HepG2 (cell line): ENCODE measurements at regions not wholly inside any gene's neighbourhood (a gene's known extent, or its start where the extent isn't known, plus 50 kb on each side); places are given as distances from the start of the nearest gene placed in this dataset.

ENCODE experiments used
- CBFB ChIP-seq: sonication (generic); formaldehyde crosslinking; IDR thresholded peaks from 2 replicates; pipeline ENCODE4 v1.4.0; 2020; ENCODE audit warnings: missing genetic modification reagents
- CHCHD3 ChIP-seq: sonication (generic); formaldehyde crosslinking; IDR thresholded peaks from 2 replicates; pipeline ENCODE4 v1.8.0; 2022; ENCODE audit warnings: mild to moderate bottlenecking, missing genetic modification reagents, moderate library complexity
- DMAP1 ChIP-seq: IDR thresholded peaks from 2 replicates; pipeline ENCODE4 v1.6.1; 2016
- FIP1L1 ChIP-seq: fragments of 200-400 bp; formaldehyde crosslinking; IDR thresholded peaks from 2 replicates; pipeline ENCODE4 v1.6.1; 2018; ENCODE audit warnings: low read depth, mild to moderate bottlenecking, low read length, moderate library complexity, borderline replicate concordance; ENCODE audit not compliant: insufficient read depth
- FOXP1 ChIP-seq, 2 experiments: fragments of 450-650 bp in 1 of 2; IDR thresholded peaks; 2 replicates each; pipeline ENCODE4 v1.6.1; 2017 to 2018; ENCODE audit warnings: antibody characterized with exemption in 1 of 2
- HIVEP1 ChIP-seq: sonication (generic); formaldehyde crosslinking; IDR thresholded peaks from 2 replicates; pipeline ENCODE4 v1.4.0; 2020; ENCODE audit warnings: mild to moderate bottlenecking, missing genetic modification reagents
- KLF13 ChIP-seq: sonication (generic); formaldehyde crosslinking; IDR thresholded peaks from 2 replicates; pipeline ENCODE4 v1.4.0; 2020; ENCODE audit warnings: mild to moderate bottlenecking, missing genetic modification reagents
- NCOA1 ChIP-seq: sonication (generic); formaldehyde crosslinking; IDR thresholded peaks from 2 replicates; pipeline ENCODE4 v1.9.0; 2021; ENCODE audit warnings: missing genetic modification reagents
- RAD51 ChIP-seq: fragments of 450-650 bp; IDR thresholded peaks from 2 replicates; pipeline ENCODE4 v1.6.1; 2016; ENCODE audit warnings: borderline replicate concordance
- SOX5 ChIP-seq: IDR thresholded peaks from 2 replicates; pipeline ENCODE4 v1.6.1; 2016; ENCODE audit warnings: borderline replicate concordance
- SP2 ChIP-seq: sonication (generic); formaldehyde crosslinking; IDR thresholded peaks from 2 replicates; pipeline ENCODE4 v1.5.1; 2020; ENCODE audit warnings: mild to moderate bottlenecking, missing genetic modification reagents
- TCF7L2 ChIP-seq: IDR thresholded peaks from 2 replicates; pipeline ENCODE4 v1.6.1; 2011; ENCODE audit warnings: mild to moderate bottlenecking, low read depth, low read length, moderate library complexity
- ZBTB7A ChIP-seq: sonication (generic); formaldehyde crosslinking; IDR thresholded peaks from 2 replicates; pipeline ENCODE4 v1.8.0; 2022; ENCODE audit warnings: mild to moderate bottlenecking, missing genetic modification reagents
- ZFY ChIP-seq: sonication (generic); formaldehyde crosslinking; IDR thresholded peaks from 2 replicates; pipeline ENCODE4 v1.4.0; 2020; ENCODE audit warnings: missing genetic modification reagents
- ZNF205 ChIP-seq: IDR thresholded peaks from 2 replicates; pipeline ENCODE4 v1.6.1; 2018; ENCODE audit warnings: missing biosample characterization, missing genetic modification reagents
- ZNF3 ChIP-seq: IDR thresholded peaks from 2 replicates; pipeline ENCODE4 v1.7.0; 2017; ENCODE audit warnings: inconsistent platforms
- ZNF333 ChIP-seq: sonication (generic); formaldehyde crosslinking; IDR thresholded peaks from 2 replicates; pipeline ENCODE4 v1.4.0; 2020; ENCODE audit warnings: mild to moderate bottlenecking, missing genetic modification reagents, borderline replicate concordance
- ZNF33A ChIP-seq: sonication (generic); formaldehyde crosslinking; IDR thresholded peaks from 2 replicates; pipeline ENCODE4 v1.5.1; 2020; ENCODE audit warnings: missing genetic modification reagents, mild to moderate bottlenecking, moderate library complexity, borderline replicate concordance
- ZNF350 ChIP-seq: sonication (generic); formaldehyde crosslinking; IDR thresholded peaks from 2 replicates; pipeline ENCODE4 v1.4.0; 2020; ENCODE audit warnings: mild to moderate bottlenecking, low read depth, missing genetic modification reagents, borderline replicate concordance
- ZNF556 ChIP-seq: sonication (generic); formaldehyde crosslinking; IDR thresholded peaks from 2 replicates; pipeline ENCODE4 v1.4.0; 2020; ENCODE audit warnings: mild to moderate bottlenecking, missing genetic modification reagents, borderline replicate concordance
- ZNF557 ChIP-seq: sonication (generic); formaldehyde crosslinking; IDR thresholded peaks from 2 replicates; pipeline ENCODE4 v1.4.0; 2020; ENCODE audit warnings: missing genetic modification reagents
- ZNF562 ChIP-seq: sonication (generic); formaldehyde crosslinking; IDR thresholded peaks from 2 replicates; pipeline ENCODE4 v1.8.0; 2022; ENCODE audit warnings: missing genetic modification reagents, borderline replicate concordance
- ZNF672 ChIP-seq: sonication (generic); formaldehyde crosslinking; IDR thresholded peaks from 2 replicates; pipeline ENCODE4 v1.8.1; 2022; ENCODE audit warnings: missing genetic modification reagents
- ZNF883 ChIP-seq: sonication (generic); formaldehyde crosslinking; IDR thresholded peaks from 2 replicates; pipeline ENCODE4 v1.5.1; 2020; ENCODE audit warnings: mild to moderate bottlenecking, missing genetic modification reagents; ENCODE audit errors: not compliant biosample characterization
- ZSCAN25 ChIP-seq: sonication (generic); formaldehyde crosslinking; IDR thresholded peaks from 2 replicates; pipeline ENCODE4 v1.8.0; 2022; ENCODE audit warnings: mild to moderate bottlenecking, missing genetic modification reagents
- TF ChIP-seq, protein P1 (sequence below): sonication (generic); formaldehyde crosslinking; conservative IDR thresholded peaks from 2 replicates; pipeline ENCODE4 v1.4.0; 2020; ENCODE audit warnings: mild to moderate bottlenecking, missing genetic modification reagents, moderate library complexity
- TF ChIP-seq, protein P2 (sequence below): sonication (generic); formaldehyde crosslinking; IDR thresholded peaks from 2 replicates; pipeline ENCODE4 v1.4.0; 2020; ENCODE audit warnings: low read depth, mild to moderate bottlenecking, missing genetic modification reagents

DNA sequence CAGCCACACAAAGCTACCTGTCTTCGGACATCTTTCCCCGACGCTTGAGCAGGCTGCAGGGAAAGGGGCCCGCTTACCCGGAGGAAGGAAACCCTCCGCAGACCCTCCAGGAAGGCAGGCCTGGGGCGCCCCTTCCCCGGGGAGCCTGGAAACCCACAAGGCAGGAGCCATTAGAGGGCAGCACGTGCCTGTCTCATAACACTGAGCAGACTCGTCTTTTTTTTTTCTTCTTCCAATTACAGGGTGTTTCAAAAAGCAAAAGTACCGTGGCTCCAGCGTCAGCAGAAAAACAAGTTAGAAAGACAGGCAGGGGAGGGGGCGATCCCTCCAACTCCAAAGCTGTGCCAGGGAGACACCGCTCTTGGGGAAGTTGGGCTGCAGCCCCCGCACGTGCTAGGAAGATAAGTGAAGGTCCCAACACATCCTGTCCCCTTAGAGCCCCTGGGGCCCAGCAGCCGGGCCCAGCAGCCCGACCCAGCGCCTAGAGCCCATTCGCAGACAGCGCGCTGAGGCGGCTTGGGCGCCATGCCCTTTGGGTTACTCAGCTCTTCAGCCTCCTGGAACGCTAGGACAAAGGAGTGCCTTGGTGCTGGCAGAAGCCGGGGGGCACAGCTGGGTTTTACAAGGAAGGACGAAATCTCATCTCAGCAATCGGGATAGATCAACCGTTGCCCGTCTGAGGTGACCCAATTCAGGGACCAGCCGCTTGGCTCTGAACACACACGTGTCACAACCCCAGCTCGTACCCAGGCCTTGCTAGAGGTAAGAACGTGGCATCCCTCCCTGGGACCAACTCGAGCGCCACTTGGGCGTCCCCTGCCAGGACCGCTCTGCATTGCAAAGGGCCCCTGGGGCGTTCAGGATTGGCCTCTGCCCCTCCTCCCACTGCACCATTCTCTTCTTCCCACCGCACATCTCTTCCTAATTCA lies 136.3 kb downstream of the LY86 start (continued):
- TF ChIP-seq ZNF562 (CRISPR knock-in tag) (no peak), ZNF333 (no peak), ZSCAN25 (CRISPR knock-in tag) (no peak), KLF13 (CRISPR knock-in tag) (no peak), SOX5 (CRISPR knock-in tag) (no peak), SP2 (CRISPR knock-in tag) (no peak), CHCHD3 (CRISPR knock-in tag) (no peak), FOXP1 (IDR thresholded peaks at IDR 0.05) (no peak), FOXP1 (CRISPR knock-in tag; IDR thresholded peaks at IDR 0.05) (no peak), ZNF883 (CRISPR knock-in tag) (no peak), ZNF556 (0 out of 2 replicates have a peak, but pooled peaks have one; percentile 41), ZNF672 (peak; percentile 14; the same call in 1 of the 2 replicates), ZNF205 (CRISPR knock-in tag) (0 out of 2 replicates have a peak, but pooled peaks have one; percentile 20), ZFY (CRISPR knock-in tag) (peak; percentile 46; the same call in 1 of the 2 replicates), FIP1L1 (no peak), ZNF557 (no peak), HIVEP1 (CRISPR knock-in tag) (peak; percentile 9; the same call in 1 of the 2 replicates), DMAP1 (CRISPR knock-in tag) (no peak), ZBTB7A (peak; percentile 22; the same call in 1 of the 2 replicates), ZNF33A (CRISPR knock-in tag) (no peak), ZNF3 (0 out of 2 replicates have a peak, but pooled peaks have one; percentile 12), ZNF350 (CRISPR knock-in tag) (no peak; the same call in 1 of the 2 replicates), TCF7L2 (no peak), NCOA1 (CRISPR knock-in tag) (no peak), CBFB (CRISPR knock-in tag) (0 out of 2 replicates have a peak, but pooled peaks have one; percentile 37), RAD51 (no peak)
- TF ChIP-seq, protein P1, sequence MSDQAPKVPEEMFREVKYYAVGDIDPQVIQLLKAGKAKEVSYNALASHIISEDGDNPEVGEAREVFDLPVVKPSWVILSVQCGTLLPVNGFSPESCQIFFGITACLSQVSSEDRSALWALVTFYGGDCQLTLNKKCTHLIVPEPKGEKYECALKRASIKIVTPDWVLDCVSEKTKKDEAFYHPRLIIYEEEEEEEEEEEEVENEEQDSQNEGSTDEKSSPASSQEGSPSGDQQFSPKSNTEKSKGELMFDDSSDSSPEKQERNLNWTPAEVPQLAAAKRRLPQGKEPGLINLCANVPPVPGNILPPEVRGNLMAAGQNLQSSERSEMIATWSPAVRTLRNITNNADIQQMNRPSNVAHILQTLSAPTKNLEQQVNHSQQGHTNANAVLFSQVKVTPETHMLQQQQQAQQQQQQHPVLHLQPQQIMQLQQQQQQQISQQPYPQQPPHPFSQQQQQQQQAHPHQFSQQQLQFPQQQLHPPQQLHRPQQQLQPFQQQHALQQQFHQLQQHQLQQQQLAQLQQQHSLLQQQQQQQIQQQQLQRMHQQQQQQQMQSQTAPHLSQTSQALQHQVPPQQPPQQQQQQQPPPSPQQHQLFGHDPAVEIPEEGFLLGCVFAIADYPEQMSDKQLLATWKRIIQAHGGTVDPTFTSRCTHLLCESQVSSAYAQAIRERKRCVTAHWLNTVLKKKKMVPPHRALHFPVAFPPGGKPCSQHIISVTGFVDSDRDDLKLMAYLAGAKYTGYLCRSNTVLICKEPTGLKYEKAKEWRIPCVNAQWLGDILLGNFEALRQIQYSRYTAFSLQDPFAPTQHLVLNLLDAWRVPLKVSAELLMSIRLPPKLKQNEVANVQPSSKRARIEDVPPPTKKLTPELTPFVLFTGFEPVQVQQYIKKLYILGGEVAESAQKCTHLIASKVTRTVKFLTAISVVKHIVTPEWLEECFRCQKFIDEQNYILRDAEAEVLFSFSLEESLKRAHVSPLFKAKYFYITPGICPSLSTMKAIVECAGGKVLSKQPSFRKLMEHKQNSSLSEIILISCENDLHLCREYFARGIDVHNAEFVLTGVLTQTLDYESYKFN: 0 out of 2 replicates have a peak, but pooled peaks have one; percentile 7
- TF ChIP-seq, protein P2, sequence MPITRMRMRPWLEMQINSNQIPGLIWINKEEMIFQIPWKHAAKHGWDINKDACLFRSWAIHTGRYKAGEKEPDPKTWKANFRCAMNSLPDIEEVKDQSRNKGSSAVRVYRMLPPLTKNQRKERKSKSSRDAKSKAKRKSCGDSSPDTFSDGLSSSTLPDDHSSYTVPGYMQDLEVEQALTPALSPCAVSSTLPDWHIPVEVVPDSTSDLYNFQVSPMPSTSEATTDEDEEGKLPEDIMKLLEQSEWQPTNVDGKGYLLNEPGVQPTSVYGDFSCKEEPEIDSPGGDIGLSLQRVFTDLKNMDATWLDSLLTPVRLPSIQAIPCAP: no peak
